Naive thymus-derived CD4-positive, alpha-beta T cell (primary cell): ENCODE measurements at regions not wholly inside any gene's neighbourhood (a gene's known extent, or its start where the extent isn't known, plus 50 kb on each side); places are given as distances from the start of the nearest gene placed in this dataset.

ENCODE experiments used
- ATAC-seq: fragments of 150-1000 bp; cut with Tn5 transposase; 2 replicates; pipeline ENCODE4 v1.10.0; 2021; ENCODE audit warnings: mild to moderate bottlenecking, moderate library complexity
- CTCF ChIA-PET: fragments of 350-600 bp; sonication (Branson Sonifier 250); formaldehyde crosslinking; loops from one replicate; lab custom pipeline; 2021; ENCODE audit warnings: antibody characterized with exemption; lab: Charles Lee
- POLR2A ChIA-PET: fragments of 350-600 bp; sonication (Branson Sonifier 250); formaldehyde crosslinking; loops from one replicate; lab custom pipeline; 2021; ENCODE audit warnings: antibody characterized with exemption, inconsistent platforms; lab: Charles Lee
- DNase-seq, 9 donors: peaks; one replicate each; pipeline versions ENCODE4 v3.0.0 to v3.0.0-alpha.2; 2020 to 2022; ENCODE audit warnings: mixed read lengths in 1 of 9
- H3K27ac ChIP-seq: one replicate; pipeline ENCODE4 v1.7.0; 2013; ENCODE audit warnings: mild to moderate bottlenecking, low read depth, low read length, moderate library complexity
- H3K27me3 ChIP-seq, 2 donors: one replicate each; pipeline ENCODE4 v1.7.0; 2013; ENCODE audit warnings: low read length in 2 of 2, mild to moderate bottlenecking in 2 of 2, moderate library complexity in 2 of 2; ENCODE audit not compliant: control insufficient read depth in 2 of 2, insufficient read depth in 2 of 2
- H3K36me3 ChIP-seq, 3 experiments: 1 replicate in 2 of 3; 2 replicates in 1 of 3; pipeline ENCODE4 v1.7.0; 2013; ENCODE audit warnings: low read length in 3 of 3, mild to moderate bottlenecking in 3 of 3, moderate library complexity in 1 of 3; ENCODE audit not compliant: insufficient read depth in 3 of 3, control insufficient read depth in 2 of 3
- H3K4me1 ChIP-seq, 2 donors: one replicate each; pipeline ENCODE4 v1.7.0; 2013; ENCODE audit warnings: low read length in 2 of 2, mild to moderate bottlenecking in 2 of 2, moderate library complexity in 1 of 2; ENCODE audit not compliant: control insufficient read depth in 2 of 2, insufficient read depth in 2 of 2
- H3K4me3 ChIP-seq: 2 replicates; pipeline ENCODE4 v1.7.0; 2013; ENCODE audit warnings: mild to moderate bottlenecking, low read length
- H3K9me3 ChIP-seq, 3 experiments: 1 replicate in 2 of 3; 2 replicates in 1 of 3; pipeline ENCODE4 v1.7.0; 2013; ENCODE audit warnings: low read length in 3 of 3; ENCODE audit not compliant: control insufficient read depth in 2 of 3
- H3K27ac Mint-ChIP-seq, 9 donors: one replicate each; pipeline ENCODE4 v1.8.0; 2020 to 2022; ENCODE audit warnings: mixed read lengths in 9 of 9, mild to moderate bottlenecking in 8 of 9, moderate library complexity in 5 of 9, inconsistent platforms in 2 of 9
- H3K27me3 Mint-ChIP-seq, 5 donors: one replicate each; pipeline ENCODE4 v1.8.0; 2021 to 2022; ENCODE audit warnings: mixed read lengths in 5 of 5, mild to moderate bottlenecking in 1 of 5
- H3K36me3 Mint-ChIP-seq, 5 donors: one replicate each; pipeline ENCODE4 v1.8.0; 2020 to 2022; ENCODE audit warnings: mixed read lengths in 5 of 5, mild to moderate bottlenecking in 3 of 5, inconsistent platforms in 1 of 5
- H3K4me1 Mint-ChIP-seq, 7 donors: one replicate each; pipeline ENCODE4 v1.8.0; 2020 to 2022; ENCODE audit warnings: mixed read lengths in 7 of 7, mild to moderate bottlenecking in 3 of 7, inconsistent platforms in 1 of 7
- H3K4me3 Mint-ChIP-seq, 10 donors: one replicate each; pipeline ENCODE4 v1.8.0; 2020 to 2022; ENCODE audit warnings: mild to moderate bottlenecking in 10 of 10, mixed read lengths in 10 of 10, moderate library complexity in 6 of 10, inconsistent platforms in 2 of 10
- H3K9me3 Mint-ChIP-seq, 11 donors: one replicate each; pipeline ENCODE4 v1.8.0; 2020 to 2022; ENCODE audit warnings: mixed read lengths in 11 of 11, mild to moderate bottlenecking in 4 of 11, inconsistent platforms in 1 of 11, moderate library complexity in 1 of 11
- intact Hi-C, 2 donors: fragments of 100-400 bp; cut with micrococcal nuclease; formaldehyde crosslinking; loops; one replicate each; pipeline ENCODE4 v1.15.1; 2023

DNA sequence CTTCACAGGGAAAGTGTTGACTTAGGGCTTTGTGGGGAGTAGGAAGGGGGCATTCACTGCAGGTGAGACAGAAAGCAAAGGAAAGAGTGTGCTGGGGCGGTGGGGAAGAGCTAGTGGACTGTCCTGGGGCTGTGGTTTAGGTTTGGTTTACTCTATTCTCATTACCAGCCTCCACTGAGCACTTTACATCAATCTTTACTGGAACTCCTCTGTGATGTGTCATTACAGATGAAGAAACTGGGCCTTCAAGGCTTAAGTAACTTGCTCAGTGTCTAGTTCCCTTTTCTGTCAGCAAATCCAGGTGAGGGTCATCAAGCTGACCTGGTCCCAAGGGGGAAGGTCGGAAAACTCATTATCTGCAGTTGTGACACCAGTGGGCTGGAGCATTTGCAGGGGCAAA, 120.2 kb upstream of the PFN2 start:
- ChIA-PET CTCF (no interaction called here), POLR2A (no interaction called here)
- no peak overlapping the region for H3K4me3 ChIP-seq
- intact Hi-C loops, result loop anchor here in 1 of 2 donors (10.0 kb wide), 1 partner anchor 64 kb away; no protein-coding TSS in a partner anchor
- Mint-ChIP-seq H3K4me1 (no peaks in the 10 kb centered on the region), H3K27ac (no peak overlapping the region), H3K36me3 (no peaks in the 10 kb centered on the region), H3K4me3 (no peak overlapping the region), H3K27me3 (peaks cover 0 to 22% (median 14%) of the 10 kb centered on the region in 5 donors), H3K9me3 (peaks cover 0 to 5% (median 0%) of the 10 kb centered on the region in 11 donors)
- H3K4me1 ChIP-seq, result no peaks in the 10 kb centered on the region
- no peaks in the 10 kb centered on the region for H3K9me3 ChIP-seq
- no peak for DNase-seq
- no peak overlapping the region for H3K27ac ChIP-seq
- H3K36me3 ChIP-seq, result no peaks in the 10 kb centered on the region
- no peaks in the 10 kb centered on the region for H3K27me3 ChIP-seq
- ATAC-seq, result no peak

DNA sequence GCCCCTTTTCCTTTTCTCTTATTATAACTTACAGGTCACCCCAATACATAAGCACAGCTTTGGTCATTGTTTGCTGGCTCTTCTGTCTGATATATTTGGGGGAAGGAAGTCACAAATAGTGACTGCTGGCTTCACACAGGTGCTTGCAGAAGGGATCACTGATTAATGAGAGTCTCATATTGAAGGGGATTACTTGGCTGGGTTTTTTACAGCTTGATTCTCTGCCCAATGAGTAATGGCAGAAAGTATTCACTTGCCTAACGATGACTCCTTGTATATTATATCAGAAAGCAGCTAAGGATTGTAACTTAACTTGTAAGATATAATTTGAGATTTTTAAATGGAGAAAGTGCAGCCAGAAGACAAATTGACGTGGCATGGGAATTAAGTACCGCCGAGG, 119.3 kb upstream of the PFN2 start:
- intact Hi-C loops, result loop anchor here in 1 of 2 donors (10.0 kb wide), 1 partner anchor 65 kb away; no protein-coding TSS in a partner anchor
- Histone ChIP-seq H3K4me1 (no peaks in the 10 kb centered on the region), H3K36me3 (no peaks in the 10 kb centered on the region), H3K9me3 (no peaks in the 10 kb centered on the region), H3K27ac (no peak overlapping the region), H3K4me3 (no peak overlapping the region), H3K27me3 (no peaks in the 10 kb centered on the region)
- peaks cover 0 to 5% (median 0%) of the 10 kb centered on the region in 11 donors for H3K9me3 Mint-ChIP-seq
- H3K4me1 Mint-ChIP-seq, result no peaks in the 10 kb centered on the region
- H3K27me3 Mint-ChIP-seq, result peaks cover under 1 to 23% (median 14%) of the 10 kb centered on the region in 5 donors
- H3K36me3 Mint-ChIP-seq, result no peaks in the 10 kb centered on the region
- no peak overlapping the region for H3K27ac Mint-ChIP-seq
- H3K4me3 Mint-ChIP-seq, result no peak overlapping the region
- ChIA-PET CTCF (no interaction called here), POLR2A (no interaction called here)
- ATAC-seq (no peak), DNase-seq (no peak)

DNA sequence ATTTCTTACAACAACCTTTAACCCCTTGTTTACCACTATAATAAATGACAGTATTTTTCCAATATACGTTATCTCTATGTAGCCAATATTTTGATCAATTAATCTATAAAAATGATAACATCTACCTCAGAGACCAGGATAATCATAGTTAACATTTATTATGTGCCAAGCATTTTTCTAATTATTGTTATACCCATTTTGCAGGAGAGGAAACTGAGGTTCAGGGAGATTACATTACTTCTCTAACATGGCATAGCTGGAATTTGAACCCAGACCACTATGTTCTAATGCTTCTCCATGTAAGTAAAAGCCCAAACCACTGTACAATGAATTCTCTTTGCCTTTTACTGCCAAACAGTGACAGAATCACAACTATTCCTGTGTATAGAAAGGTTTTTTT, 113.4 kb upstream of the PFN2 start:
- DNase-seq (no peak), ATAC-seq (no peak)
- no peak overlapping the region for H3K4me3 ChIP-seq
- ChIA-PET POLR2A (no interaction called here), CTCF (no interaction called here)
- H3K4me1 Mint-ChIP-seq, result no peaks in the 10 kb centered on the region
- no peak overlapping the region for H3K27ac ChIP-seq
- H3K36me3 Mint-ChIP-seq, result no peaks in the 10 kb centered on the region
- intact Hi-C loops, result no loop called here
- no peaks in the 10 kb centered on the region for H3K27me3 ChIP-seq
- peaks cover 3 to 27% (median 7%) of the 10 kb centered on the region in 5 donors for H3K27me3 Mint-ChIP-seq
- H3K4me3 Mint-ChIP-seq, result no peak overlapping the region
- peaks cover 0 to 5% (median 0%) of the 10 kb centered on the region in 11 donors for H3K9me3 Mint-ChIP-seq
- H3K36me3 ChIP-seq, result no peaks in the 10 kb centered on the region
- H3K27ac Mint-ChIP-seq, result no peak overlapping the region
- no peaks in the 10 kb centered on the region for H3K4me1 ChIP-seq
- no peaks in the 10 kb centered on the region for H3K9me3 ChIP-seq

DNA sequence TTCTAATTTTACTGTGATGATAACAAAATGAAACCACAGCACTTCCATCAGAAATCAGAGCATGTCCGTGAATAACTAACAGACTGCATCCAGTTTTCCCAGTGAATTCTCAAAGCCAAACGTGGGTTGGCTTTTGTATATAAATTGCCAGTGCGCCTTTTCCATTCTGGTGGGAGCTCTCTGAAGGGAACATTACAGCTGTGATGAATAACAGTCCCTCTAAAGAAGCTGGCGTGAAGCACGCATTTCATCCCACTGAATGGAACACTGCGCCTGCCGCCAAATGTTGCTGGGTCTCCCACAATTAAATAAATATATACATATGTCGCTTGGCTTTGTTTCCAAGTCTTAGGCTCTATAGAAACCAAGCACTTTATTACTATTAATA, 113.0 kb upstream of the PFN2 start:
- Histone ChIP-seq H3K9me3 (no peaks in the 10 kb centered on the region), H3K4me1 (no peaks in the 10 kb centered on the region), H3K27me3 (no peaks in the 10 kb centered on the region), H3K27ac (no peak overlapping the region), H3K36me3 (no peaks in the 10 kb centered on the region), H3K4me3 (no peak overlapping the region)
- H3K9me3 Mint-ChIP-seq, result peaks cover 0 to 3% (median 0%) of the 10 kb centered on the region in 11 donors
- intact Hi-C loops, result no loop called here
- POLR2A ChIA-PET, result no interaction called here
- ATAC-seq (no peak), DNase-seq (no peak)
- no peaks in the 10 kb centered on the region for H3K36me3 Mint-ChIP-seq
- H3K4me3 Mint-ChIP-seq, result no peak overlapping the region
- H3K27ac Mint-ChIP-seq, result no peak overlapping the region
- H3K27me3 Mint-ChIP-seq, result peaks cover 3 to 22% (median 7%) of the 10 kb centered on the region in 5 donors
- H3K4me1 Mint-ChIP-seq, result no peaks in the 10 kb centered on the region
- CTCF ChIA-PET, result no interaction called here

DNA sequence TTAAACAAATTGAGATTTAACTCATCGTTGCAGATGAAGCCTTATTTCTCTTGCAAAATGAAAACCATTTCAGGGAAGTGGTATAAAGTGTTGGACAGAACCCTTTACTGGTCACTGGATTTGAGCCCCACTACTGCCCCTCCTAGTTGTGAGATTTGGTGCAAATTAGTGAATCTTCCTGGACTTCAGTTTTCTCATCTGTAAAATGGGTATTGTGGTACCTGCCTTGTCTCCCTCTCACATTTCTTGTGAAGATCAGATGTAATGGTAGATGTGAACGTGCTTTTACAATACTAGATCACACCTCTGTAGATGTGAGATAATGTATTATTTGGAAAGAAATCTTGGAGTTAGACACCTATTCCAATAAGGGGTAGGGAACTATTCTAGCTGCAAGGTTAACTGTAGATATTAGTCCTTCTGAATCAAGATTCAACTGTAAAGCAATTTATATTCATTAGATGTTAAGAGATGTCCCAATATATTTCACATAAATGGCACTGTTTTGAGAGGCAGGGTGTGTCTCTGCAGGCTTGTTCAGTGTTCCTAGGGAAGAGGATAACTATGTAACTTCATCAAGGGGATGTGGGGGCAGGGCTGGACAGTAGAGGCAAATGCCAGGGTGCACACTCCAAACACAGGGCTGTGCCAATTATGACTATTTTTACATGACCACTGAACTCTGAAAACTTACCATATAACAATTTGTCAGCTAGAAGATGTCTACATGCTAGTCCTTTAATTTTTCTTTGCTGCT, 112.4 kb upstream of the PFN2 start:
- H3K4me1 ChIP-seq, result no peaks in the 10 kb centered on the region
- ChIA-PET CTCF (no interaction called here), POLR2A (no interaction called here)
- H3K36me3 ChIP-seq, result no peaks in the 10 kb centered on the region
- ATAC-seq, result no peak
- Mint-ChIP-seq H3K4me3 (no peak overlapping the region), H3K27ac (no peak overlapping the region), H3K36me3 (no peaks in the 10 kb centered on the region), H3K4me1 (no peaks in the 10 kb centered on the region), H3K9me3 (peaks cover 0 to 1% (median 0%) of the 10 kb centered on the region in 11 donors), H3K27me3 (peaks cover 0 to 18% (median 7%) of the 10 kb centered on the region in 5 donors)
- no peak for DNase-seq
- no peak overlapping the region for H3K4me3 ChIP-seq
- H3K9me3 ChIP-seq, result no peaks in the 10 kb centered on the region
- H3K27me3 ChIP-seq, result no peaks in the 10 kb centered on the region
- intact Hi-C loops, result no loop called here
- H3K27ac ChIP-seq, result no peak overlapping the region

DNA sequence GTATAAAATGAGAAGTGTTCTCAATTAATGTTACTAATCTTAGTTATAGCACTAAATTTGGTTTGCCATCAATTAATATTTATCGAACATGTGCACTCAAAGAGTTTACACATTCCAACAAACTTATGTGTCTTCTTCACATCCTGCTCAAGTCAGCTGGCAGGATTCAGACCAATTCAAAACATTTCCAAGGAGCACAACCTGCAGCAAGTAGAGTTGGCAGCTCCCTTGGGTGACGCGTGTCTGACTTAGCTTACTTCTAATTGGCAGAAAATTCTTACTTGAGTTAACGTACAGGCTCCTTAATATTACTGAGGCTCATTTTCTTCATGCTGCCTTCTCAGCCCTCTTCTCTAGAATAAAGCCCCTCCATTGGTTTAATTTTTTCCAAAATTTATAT, 110.4 kb upstream of the PFN2 start:
- H3K4me1 ChIP-seq, result no peaks in the 10 kb centered on the region
- H3K27me3 ChIP-seq, result no peaks in the 10 kb centered on the region
- no peak overlapping the region for H3K4me3 Mint-ChIP-seq
- intact Hi-C loops, result no loop called here
- ATAC-seq (no peak), DNase-seq (no peak)
- CTCF ChIA-PET, result no interaction called here
- no peaks in the 10 kb centered on the region for H3K36me3 Mint-ChIP-seq
- no peak overlapping the region for H3K27ac ChIP-seq
- POLR2A ChIA-PET, result no interaction called here
- H3K4me1 Mint-ChIP-seq, result peaks cover 0 to 10% (median 5%) of the 10 kb centered on the region in 7 donors
- no peak overlapping the region for H3K4me3 ChIP-seq
- no peak overlapping the region for H3K27ac Mint-ChIP-seq
- peaks cover 0 to 10% (median 5%) of the 10 kb centered on the region in 5 donors for H3K27me3 Mint-ChIP-seq
- H3K9me3 ChIP-seq, result peaks cover 0 to 7% (median 0%) of the 10 kb centered on the region in 3 experiments
- no peaks in the 10 kb centered on the region for H3K36me3 ChIP-seq
- peaks cover 0 to 10% (median 3%) of the 10 kb centered on the region in 11 donors for H3K9me3 Mint-ChIP-seq
